ENCODE measurements at regions not wholly inside any gene's neighbourhood (a gene's known extent, or its start where the extent isn't known, plus 50 kb on each side); places are given as distances from the start of the nearest gene placed in this dataset.

DNA sequence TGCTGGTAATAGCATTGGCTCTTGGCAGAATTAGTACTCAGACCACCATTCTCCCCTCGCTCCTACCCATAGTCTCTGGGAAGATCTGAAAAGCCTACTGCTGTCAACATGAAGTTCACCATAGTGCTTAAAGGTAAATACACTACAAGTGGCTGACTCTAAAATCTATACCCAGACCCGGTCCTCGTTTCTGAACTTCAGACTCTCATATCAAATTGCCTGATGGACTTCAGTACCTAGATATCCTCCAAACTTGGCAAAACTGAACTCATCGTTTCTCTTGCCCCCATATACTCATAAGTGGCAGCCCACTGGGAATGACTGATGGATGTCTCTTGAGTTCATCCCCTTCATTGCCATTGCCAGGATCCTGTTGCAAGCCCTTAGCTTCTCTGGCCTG is 67.3 kb downstream of the VCPKMT start:
- Histone ChIP-seq H3K27me3 (no peaks in the 10 kb centered on the region), H3K36me3 (no peaks in the 10 kb centered on the region), H3K9me3 (no peaks in the 10 kb centered on the region), H3K4me3 (ENCODE audit: low read depth in 1 of 2, low read length in 1 of 2) (no peak overlapping the region), H3K27ac (no peak overlapping the region), H3K4me1 (ENCODE audit: control insufficient read depth in 1 of 2, insufficient read depth in 1 of 2, low read depth in 1 of 2, low read length in 1 of 2) (peaks cover 6 to 10% of the 10 kb centered on the region in 2 experiments)
- TF ChIP-seq, protein P1, sequence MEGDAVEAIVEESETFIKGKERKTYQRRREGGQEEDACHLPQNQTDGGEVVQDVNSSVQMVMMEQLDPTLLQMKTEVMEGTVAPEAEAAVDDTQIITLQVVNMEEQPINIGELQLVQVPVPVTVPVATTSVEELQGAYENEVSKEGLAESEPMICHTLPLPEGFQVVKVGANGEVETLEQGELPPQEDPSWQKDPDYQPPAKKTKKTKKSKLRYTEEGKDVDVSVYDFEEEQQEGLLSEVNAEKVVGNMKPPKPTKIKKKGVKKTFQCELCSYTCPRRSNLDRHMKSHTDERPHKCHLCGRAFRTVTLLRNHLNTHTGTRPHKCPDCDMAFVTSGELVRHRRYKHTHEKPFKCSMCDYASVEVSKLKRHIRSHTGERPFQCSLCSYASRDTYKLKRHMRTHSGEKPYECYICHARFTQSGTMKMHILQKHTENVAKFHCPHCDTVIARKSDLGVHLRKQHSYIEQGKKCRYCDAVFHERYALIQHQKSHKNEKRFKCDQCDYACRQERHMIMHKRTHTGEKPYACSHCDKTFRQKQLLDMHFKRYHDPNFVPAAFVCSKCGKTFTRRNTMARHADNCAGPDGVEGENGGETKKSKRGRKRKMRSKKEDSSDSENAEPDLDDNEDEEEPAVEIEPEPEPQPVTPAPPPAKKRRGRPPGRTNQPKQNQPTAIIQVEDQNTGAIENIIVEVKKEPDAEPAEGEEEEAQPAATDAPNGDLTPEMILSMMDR (IDR thresholded peaks at IDR 0.05) = no peak

DNA sequence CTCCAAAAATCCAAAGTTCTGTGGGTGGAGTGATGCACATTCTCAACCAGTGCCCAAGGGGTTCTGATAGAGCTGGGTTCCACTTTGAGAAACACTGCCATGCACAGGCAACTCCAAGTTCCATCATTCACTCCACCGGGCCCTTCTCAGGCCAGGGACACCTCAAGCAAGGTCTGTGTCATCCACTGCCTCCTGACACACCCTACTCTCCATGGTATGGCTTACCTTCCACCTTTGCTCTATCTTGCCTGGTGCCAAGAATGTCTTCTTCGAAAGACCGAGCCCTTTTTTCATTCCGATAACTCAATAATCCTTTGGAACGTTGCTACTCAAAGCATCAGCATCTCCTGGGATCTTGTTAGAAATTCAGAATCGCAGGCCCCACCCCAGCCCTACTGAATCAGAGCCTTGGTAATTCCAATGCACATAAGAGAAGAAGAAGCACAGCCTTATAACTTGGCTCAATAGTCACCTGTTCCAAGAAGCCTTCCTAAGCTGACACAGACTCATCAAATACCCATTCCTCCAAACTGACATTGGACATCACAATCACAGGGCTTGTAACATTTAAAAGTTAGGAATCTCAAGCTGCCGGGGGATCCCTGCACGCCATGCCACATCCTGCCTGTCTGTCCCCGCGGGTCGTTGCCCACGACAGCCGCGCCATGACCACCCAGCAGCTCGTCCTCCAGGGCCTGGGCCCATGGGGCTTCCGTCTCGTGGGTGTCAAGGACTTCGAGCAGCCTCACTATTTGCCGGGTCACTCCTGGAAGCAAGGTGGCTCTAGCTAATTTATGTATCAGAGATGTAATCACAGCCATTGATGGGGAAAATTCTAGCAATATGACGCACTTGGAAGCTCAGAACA is 66.4 kb downstream of the VCPKMT start:
- H3K36me3 ChIP-seq = no peaks in the 10 kb centered on the region
- no peak overlapping the region for H3K4me3 ChIP-seq (ENCODE audit: low read depth in 1 of 2, low read length in 1 of 2)
- peaks cover 0 to 1% of the 10 kb centered on the region in 2 experiments for H3K4me1 ChIP-seq (ENCODE audit: control insufficient read depth in 1 of 2, insufficient read depth in 1 of 2, low read depth in 1 of 2, low read length in 1 of 2)
- no peak overlapping the region for H3K27ac ChIP-seq
- TF ChIP-seq, protein P1 (IDR thresholded peaks at IDR 0.05) = no peak
- no peaks in the 10 kb centered on the region for H3K27me3 ChIP-seq
- no peaks in the 10 kb centered on the region for H3K9me3 ChIP-seq

DNA sequence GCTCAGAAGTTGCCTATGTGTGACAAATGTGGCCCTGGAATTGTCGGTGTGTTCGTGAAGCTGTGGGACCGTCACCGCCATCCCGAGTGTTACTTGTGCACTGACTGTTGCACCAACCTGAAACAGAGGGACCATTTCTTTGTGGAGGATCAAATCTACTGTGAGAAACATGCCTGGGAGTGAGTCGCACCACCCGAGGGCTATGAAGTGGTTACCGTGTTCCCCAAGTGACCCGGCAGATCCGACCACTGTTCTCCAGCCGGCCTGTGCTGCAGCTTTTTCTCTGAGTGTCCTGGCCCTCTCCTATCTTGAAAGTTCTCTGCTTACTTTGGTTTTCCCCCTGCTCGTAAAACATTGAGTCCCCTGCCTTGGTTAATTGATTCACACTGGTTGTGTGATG is 65.3 kb downstream of the VCPKMT start:
- Histone ChIP-seq H3K27ac (no peak overlapping the region), H3K27me3 (peaks cover 8% of the 10 kb centered on the region), H3K4me3 (ENCODE audit: low read depth in 1 of 2, low read length in 1 of 2) (no peak overlapping the region), H3K9me3 (no peaks in the 10 kb centered on the region), H3K4me1 (ENCODE audit: control insufficient read depth in 1 of 2, insufficient read depth in 1 of 2, low read depth in 1 of 2, low read length in 1 of 2) (no peaks in the 10 kb centered on the region), H3K36me3 (no peaks in the 10 kb centered on the region)
- TF ChIP-seq, protein P1 (IDR thresholded peaks at IDR 0.05) = no peak

DNA sequence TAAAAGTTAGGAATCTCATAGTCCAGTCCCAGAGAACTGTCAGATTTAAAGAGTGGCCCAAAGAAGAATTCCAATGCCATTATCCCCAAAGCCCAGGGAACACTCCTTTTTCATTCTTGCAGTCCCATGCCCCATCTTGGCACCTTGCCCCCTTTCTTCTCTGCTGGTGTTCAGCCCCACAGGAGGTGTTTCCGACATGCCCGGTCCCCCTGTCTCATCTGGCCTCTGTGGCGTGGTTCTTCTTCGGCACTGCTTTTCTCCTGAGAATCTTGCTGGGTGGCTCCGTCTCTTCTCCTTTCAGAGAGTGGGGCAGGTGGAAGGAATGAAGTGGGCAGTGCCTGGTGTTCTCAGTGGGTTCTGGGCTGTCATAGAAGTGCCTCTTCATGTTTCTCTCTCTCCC is 64.7 kb downstream of the VCPKMT start:
- no peak overlapping the region for H3K4me3 ChIP-seq (ENCODE audit: low read depth in 1 of 2, low read length in 1 of 2)

DNA sequence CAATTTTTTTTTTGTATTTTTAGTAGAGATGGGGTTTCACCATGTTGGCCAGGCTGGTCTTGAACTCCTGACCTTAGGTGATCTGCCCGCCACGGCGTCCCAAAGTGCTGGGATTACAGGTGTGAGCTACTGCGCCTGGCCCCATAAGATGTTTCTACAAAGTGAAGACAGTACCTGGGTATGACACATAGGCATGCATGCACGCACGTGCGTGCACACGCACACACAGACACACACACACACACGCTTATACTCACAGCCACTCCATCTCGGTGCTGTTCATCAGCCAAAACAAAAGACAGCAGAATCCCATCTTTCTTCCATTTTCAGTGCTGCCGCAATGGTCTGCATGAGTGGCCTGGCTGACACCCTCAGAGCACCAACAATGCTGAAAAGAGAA is 63.9 kb downstream of the VCPKMT start:
- Histone ChIP-seq H3K4me1 (ENCODE audit: control insufficient read depth in 1 of 2, insufficient read depth in 1 of 2, low read depth in 1 of 2, low read length in 1 of 2) (no peaks in the 10 kb centered on the region), H3K27ac (no peak overlapping the region), H3K9me3 (no peaks in the 10 kb centered on the region), H3K4me3 (ENCODE audit: low read depth in 1 of 2, low read length in 1 of 2) (no peak overlapping the region), H3K36me3 (no peaks in the 10 kb centered on the region), H3K27me3 (peaks cover 22% of the 10 kb centered on the region)
- TF ChIP-seq, protein P1 (IDR thresholded peaks at IDR 0.05) = no peak

More for the DNA sequence above, 64.7 kb downstream of the VCPKMT start:
- H3K36me3 ChIP-seq = no peaks in the 10 kb centered on the region
- TF ChIP-seq, protein P1 (IDR thresholded peaks at IDR 0.05) = no peak
- H3K27ac ChIP-seq = no peak overlapping the region
- H3K9me3 ChIP-seq = no peaks in the 10 kb centered on the region
- H3K27me3 ChIP-seq = peaks cover 14% of the 10 kb centered on the region
- H3K4me1 ChIP-seq (ENCODE audit: control insufficient read depth in 1 of 2, insufficient read depth in 1 of 2, low read depth in 1 of 2, low read length in 1 of 2) = no peaks in the 10 kb centered on the region

Measured in neutrophil (primary cell).